GM12875 (cell line): ENCODE measurements at regions not wholly inside any gene's neighbourhood (a gene's known extent, or its start where the extent isn't known, plus 50 kb on each side); places are given as distances from the start of the nearest gene placed in this dataset.

ENCODE experiments used
- H3K4me3 ChIP-seq: one replicate; pipeline ENCODE4 v1.5.1; 2011; ENCODE audit warnings: low read depth, low read length, control low read depth
- TF ChIP-seq, protein P1 (sequence below): IDR thresholded peaks from 2 replicates; pipeline ENCODE4 v1.5.1; 2011; ENCODE audit warnings: low read depth, mild to moderate bottlenecking, control low read depth, inconsistent platforms, low read length, moderate library complexity, borderline replicate concordance; ENCODE audit not compliant: insufficient read depth

- TF ChIP-seq, protein P1, sequence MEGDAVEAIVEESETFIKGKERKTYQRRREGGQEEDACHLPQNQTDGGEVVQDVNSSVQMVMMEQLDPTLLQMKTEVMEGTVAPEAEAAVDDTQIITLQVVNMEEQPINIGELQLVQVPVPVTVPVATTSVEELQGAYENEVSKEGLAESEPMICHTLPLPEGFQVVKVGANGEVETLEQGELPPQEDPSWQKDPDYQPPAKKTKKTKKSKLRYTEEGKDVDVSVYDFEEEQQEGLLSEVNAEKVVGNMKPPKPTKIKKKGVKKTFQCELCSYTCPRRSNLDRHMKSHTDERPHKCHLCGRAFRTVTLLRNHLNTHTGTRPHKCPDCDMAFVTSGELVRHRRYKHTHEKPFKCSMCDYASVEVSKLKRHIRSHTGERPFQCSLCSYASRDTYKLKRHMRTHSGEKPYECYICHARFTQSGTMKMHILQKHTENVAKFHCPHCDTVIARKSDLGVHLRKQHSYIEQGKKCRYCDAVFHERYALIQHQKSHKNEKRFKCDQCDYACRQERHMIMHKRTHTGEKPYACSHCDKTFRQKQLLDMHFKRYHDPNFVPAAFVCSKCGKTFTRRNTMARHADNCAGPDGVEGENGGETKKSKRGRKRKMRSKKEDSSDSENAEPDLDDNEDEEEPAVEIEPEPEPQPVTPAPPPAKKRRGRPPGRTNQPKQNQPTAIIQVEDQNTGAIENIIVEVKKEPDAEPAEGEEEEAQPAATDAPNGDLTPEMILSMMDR: no peak
- no peak overlapping the region for H3K4me3 ChIP-seq
Observed at GRCh38 chr4:122293374-122294365, 85.1 kb upstream of the ADAD1 start.

DNA sequence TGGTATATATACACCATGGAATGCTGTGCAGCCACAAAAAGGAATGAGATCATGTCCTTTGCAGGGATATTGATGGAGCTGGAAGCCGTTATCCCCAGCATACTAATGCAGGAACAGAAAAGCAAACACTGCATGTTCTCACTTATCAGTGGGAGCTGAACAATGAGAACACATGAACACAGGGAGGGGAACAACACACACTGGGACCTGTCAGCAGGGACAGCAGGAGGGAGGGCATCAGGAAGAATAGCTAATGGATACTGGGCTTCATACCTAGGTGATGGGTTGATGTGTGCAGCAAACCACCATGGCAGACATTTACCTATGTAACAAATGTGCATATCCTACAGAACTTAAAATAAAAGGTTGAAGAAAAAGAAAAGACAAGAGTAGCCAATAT is 81.1 kb upstream of the ADAD1 start:
- H3K4me3 ChIP-seq: no peak overlapping the region
- TF ChIP-seq, protein P1: no peak

DNA sequence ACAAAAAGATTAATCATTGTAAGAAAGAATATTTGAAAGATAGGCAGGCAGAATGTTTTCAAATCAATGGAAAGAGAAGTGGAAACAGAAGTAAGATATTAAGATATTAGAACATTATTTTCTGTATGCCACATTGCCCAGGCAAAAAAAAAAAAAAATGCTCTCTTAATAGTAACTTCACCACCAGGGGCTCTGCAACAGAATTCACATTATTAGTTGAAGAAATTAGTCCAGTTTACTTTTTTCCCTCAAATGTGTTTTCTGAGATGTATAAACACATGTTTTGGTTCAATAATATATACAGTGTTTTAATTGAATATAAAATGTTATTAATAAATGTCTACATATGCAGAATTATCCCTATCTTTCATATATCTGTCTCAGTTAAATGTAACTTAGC is 78.0 kb upstream of the ADAD1 start:
- no peak overlapping the region for H3K4me3 ChIP-seq
- TF ChIP-seq, protein P1: no peak

GRCh38 chr4:122305853-122306252 is 73.0 kb upstream of the ADAD1 start:
- TF ChIP-seq, protein P1: no peak
- no peak overlapping the region for H3K4me3 ChIP-seq

DNA sequence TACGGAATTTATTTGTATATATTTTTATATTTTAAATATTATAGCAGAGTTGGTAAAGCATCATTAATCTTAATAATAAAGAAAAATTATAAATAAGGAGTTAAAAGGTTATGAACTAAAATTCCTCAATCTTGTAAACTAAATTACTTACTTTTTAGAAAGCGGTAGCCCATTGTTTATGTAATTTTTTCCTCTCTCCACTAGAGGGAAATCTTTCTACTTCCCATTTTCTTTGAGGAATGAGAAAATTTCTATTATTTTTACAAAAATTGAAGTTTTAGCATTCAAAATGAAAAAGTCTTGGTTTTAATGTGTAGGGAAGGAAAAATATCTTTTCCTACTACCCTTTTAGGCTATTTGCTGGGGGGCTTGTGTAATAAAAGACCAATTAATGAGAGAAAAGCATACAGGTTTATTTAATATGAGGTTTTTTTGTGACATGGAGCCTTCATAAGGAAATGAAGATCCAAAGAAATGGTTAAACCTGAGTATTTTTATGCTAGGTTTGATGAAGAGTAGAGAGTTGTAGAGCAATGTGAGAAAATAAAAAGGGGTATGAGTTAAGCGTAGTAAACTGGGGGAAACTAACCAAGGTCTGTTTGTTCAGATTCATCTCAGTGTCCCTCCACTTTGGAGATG is 68.7 kb upstream of the ADAD1 start:
- TF ChIP-seq, protein P1: no peak
- no peak overlapping the region for H3K4me3 ChIP-seq

- TF ChIP-seq, protein P1: no peak
- no peak overlapping the region for H3K4me3 ChIP-seq
Observed at GRCh38 chr4:122313006-122313646, 65.7 kb upstream of the ADAD1 start.
